ENCODE measurements at regions not wholly inside any gene's neighbourhood (a gene's known extent, or its start where the extent isn't known, plus 50 kb on each side); places are given as distances from the start of the nearest gene placed in this dataset.
A peak's percentile ranks its signal among the peaks of the same experiment; 100 is the strongest.

DNA sequence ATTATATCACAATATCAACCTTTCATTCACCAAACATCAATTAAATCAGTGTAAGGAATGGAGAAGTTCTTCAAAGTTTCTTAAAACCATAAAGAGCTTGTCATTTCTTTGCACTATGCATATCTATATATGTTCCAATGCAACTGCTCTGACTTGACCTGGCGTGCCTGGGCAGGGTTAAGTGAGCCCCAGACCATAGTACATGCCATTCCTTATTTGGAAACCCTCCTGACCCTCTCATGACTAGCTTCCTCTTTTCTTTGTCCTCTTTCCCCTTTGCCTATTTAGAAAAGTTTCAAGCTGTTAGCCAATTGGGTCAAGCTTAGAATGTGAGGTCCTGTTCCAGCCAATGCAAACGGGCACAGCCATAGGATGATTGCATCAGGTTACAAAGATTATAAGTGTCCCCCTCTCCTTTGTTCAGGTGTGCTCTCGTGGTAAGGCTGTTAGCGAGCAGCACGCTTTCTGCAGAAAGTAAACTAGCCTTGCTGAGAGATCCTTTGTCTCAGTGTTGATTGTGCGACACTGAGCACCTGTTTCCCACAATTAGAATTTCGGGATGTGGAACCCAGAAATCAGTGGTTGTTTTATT, 78.2 kb upstream of the UXS1 start (continued):
- no peak for TF ChIP-seq CTBP2 (IDR thresholded peaks at IDR 0.05; ENCODE audit: borderline replicate concordance, insufficient read depth, insufficient read length, low read length)
- TF ChIP-seq CHD2 (IDR thresholded peaks at IDR 0.05; ENCODE audit: low read length): 0 out of 2 replicates have a peak, but pooled peaks have one; percentile 14
- TF ChIP-seq CHD1 (IDR thresholded peaks at IDR 0.05; ENCODE audit: low read depth, low read length): no peak
- TF ChIP-seq KDM1A (IDR thresholded peaks at IDR 0.05; ENCODE audit: borderline replicate concordance, low read length): no peak
- peak in 1 of 2 experiments; percentile 11; a peak in 1 of 3 replicates for TF ChIP-seq EP300 (IDR thresholded peaks at IDR 0.05; ENCODE audit: borderline replicate concordance in 1 of 2, low read depth in 2 of 2, low read length in 2 of 2)
- no peak for TF ChIP-seq RAD21 (IDR thresholded peaks at IDR 0.05 in 1 of 2, conservative IDR thresholded peaks at IDR 0.05 in 1 of 2; ENCODE audit: low read depth in 2 of 2, low read length in 2 of 2)
- no peak for TF ChIP-seq CREB1 (IDR thresholded peaks at IDR 0.05)
- no peak for TF ChIP-seq SIRT6 (IDR thresholded peaks at IDR 0.05; ENCODE audit: low read length)
- peak; percentile 87 for TF ChIP-seq TBP (IDR thresholded peaks at IDR 0.05; ENCODE audit: low read depth, low read length)
- no peak for TF ChIP-seq USF2 (IDR thresholded peaks at IDR 0.05; ENCODE audit: low read length)
- peak; percentile 66 to 80 for TF ChIP-seq POLR2A (IDR thresholded peaks at IDR 0.05; ENCODE audit: control extremely low read depth in 1 of 2, low read depth in 2 of 2, low read length in 2 of 2)
- TF ChIP-seq, protein P1, sequence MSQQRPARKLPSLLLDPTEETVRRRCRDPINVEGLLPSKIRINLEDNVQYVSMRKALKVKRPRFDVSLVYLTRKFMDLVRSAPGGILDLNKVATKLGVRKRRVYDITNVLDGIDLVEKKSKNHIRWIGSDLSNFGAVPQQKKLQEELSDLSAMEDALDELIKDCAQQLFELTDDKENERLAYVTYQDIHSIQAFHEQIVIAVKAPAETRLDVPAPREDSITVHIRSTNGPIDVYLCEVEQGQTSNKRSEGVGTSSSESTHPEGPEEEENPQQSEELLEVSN (IDR thresholded peaks at IDR 0.05): peak; percentile 52; the same call in 1 of the 2 replicates
- TF ChIP-seq SP2 (IDR thresholded peaks at IDR 0.05; ENCODE audit: low read length): no peak
- TF ChIP-seq RXRA (IDR thresholded peaks at IDR 0.05; ENCODE audit: insufficient read depth, low read depth, low read length): no peak
- peak; percentile 95 for TF ChIP-seq CEBPB (IDR thresholded peaks at IDR 0.05; ENCODE audit: low read depth, low read length)
- no peak for TF ChIP-seq GABPA (IDR thresholded peaks at IDR 0.05; ENCODE audit: borderline replicate concordance, insufficient read depth, low read length)
- TF ChIP-seq TCF12 (IDR thresholded peaks at IDR 0.05; ENCODE audit: low read depth, low read length): no peak
- TF ChIP-seq EZH2 (IDR thresholded peaks at IDR 0.05; ENCODE audit: low read depth, low read length, severe bottlenecking): no peak
- TF ChIP-seq GTF2F1 (IDR thresholded peaks at IDR 0.05; ENCODE audit: borderline replicate concordance, low read depth, low read length): no peak
- TF ChIP-seq PHF8 (conservative IDR thresholded peaks at IDR 0.05; ENCODE audit: low read depth, low read length): no peak
- no peak for TF ChIP-seq SP4 (IDR thresholded peaks at IDR 0.05; ENCODE audit: low read length)
- no peak for TF ChIP-seq CBX5 (IDR thresholded peaks at IDR 0.05; ENCODE audit: low read depth, low read length)
- peak; percentile 88 for TF ChIP-seq SRF (IDR thresholded peaks at IDR 0.05; ENCODE audit: low read depth, low read length)
